ENCODE measurements at regions not wholly inside any gene's neighbourhood (a gene's known extent, or its start where the extent isn't known, plus 50 kb on each side); places are given as distances from the start of the nearest gene placed in this dataset.
"Not testable (repeated sequence)": the region's sequence is repeated elsewhere in the genome, so short reads cannot be mapped to it uniquely, and the experiment has no call there.

GRCh38 chr3:33946612-33947011 is 148.2 kb downstream of the PDCD6IP start:
- TF ChIP-seq, protein P1, sequence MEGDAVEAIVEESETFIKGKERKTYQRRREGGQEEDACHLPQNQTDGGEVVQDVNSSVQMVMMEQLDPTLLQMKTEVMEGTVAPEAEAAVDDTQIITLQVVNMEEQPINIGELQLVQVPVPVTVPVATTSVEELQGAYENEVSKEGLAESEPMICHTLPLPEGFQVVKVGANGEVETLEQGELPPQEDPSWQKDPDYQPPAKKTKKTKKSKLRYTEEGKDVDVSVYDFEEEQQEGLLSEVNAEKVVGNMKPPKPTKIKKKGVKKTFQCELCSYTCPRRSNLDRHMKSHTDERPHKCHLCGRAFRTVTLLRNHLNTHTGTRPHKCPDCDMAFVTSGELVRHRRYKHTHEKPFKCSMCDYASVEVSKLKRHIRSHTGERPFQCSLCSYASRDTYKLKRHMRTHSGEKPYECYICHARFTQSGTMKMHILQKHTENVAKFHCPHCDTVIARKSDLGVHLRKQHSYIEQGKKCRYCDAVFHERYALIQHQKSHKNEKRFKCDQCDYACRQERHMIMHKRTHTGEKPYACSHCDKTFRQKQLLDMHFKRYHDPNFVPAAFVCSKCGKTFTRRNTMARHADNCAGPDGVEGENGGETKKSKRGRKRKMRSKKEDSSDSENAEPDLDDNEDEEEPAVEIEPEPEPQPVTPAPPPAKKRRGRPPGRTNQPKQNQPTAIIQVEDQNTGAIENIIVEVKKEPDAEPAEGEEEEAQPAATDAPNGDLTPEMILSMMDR (IDR thresholded peaks at IDR 0.05) = not testable (repeated sequence)
- not testable (repeated sequence) for TF ChIP-seq POLR2A (IDR thresholded peaks at IDR 0.05)
